ENCODE measurements at regions not wholly inside any gene's neighbourhood (a gene's known extent, or its start where the extent isn't known, plus 50 kb on each side); places are given as distances from the start of the nearest gene placed in this dataset.
"Not testable (repeated sequence)": the region's sequence is repeated elsewhere in the genome, so short reads cannot be mapped to it uniquely, and the experiment has no call there.

- not testable (repeated sequence) for DNase-seq (ENCODE audit: low read depth in 2 of 2, low spot score in 1 of 2)
These were observed 275.2 kb downstream of the LIPI start for GRCh38 chr21:13935396-13936032.

DNA sequence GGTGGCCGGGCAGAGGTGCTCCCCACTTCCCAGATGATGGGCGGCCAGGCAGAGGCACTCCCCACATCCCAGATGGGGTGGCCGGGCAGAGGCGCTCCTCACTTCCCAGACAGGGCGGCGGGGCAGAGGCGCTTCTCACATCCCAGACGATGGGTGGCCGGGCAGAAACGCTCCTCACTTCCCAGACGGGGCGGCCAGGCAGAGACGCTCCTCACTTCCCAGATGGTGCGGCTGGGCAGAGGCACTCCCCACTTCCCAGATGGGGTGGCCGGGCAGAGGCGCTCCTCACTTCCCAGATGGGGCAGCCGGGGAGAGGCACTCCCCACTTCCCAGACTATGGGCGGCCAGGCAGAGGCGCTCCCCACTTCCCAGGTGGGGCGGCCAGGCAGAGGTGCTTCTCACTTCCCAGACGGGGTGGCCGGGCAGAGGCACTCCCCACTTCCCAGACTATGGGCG lies 275.8 kb downstream of the LIPI start:
- not testable (repeated sequence) for DNase-seq (ENCODE audit: low read depth in 2 of 2, low spot score in 1 of 2)

GRCh38 chr21:13923175-13923574 lies 287.6 kb downstream of the LIPI start:
- DNase-seq (ENCODE audit: low read depth in 2 of 2, low spot score in 1 of 2), result not testable (repeated sequence)

- DNase-seq (ENCODE audit: low read depth in 2 of 2, low spot score in 1 of 2), result not testable (repeated sequence)
These were observed 289.3 kb downstream of the LIPI start for GRCh38 chr21:13921455-13921854.

DNA sequence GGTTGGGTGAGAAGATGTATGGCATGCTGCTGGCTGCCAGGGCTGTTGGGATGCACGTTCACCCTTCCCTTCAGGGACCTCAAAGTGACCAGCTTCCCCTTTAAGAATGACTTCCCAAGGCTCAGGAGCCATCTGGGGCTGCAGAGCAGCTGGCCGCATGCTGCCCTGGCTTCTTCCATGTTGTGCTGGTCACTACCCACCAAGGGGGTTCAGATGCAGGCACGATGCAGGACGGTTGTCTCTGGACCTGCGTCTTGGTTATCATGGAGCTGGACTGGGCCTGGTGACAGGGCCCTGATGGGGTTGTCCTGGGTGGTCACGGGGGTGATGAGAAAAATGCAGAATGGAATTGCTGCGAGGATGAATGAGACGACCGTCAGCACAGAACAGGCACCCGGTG lies 297.8 kb downstream of the POTED start:
- DNase-seq (ENCODE audit: low read depth in 2 of 2, low spot score in 1 of 2), result not testable (repeated sequence)

- DNase-seq (ENCODE audit: low read depth in 2 of 2, low spot score in 1 of 2), result not testable (repeated sequence)
These were observed 287.1 kb downstream of the POTED start for GRCh38 chr21:13896596-13897247.

- DNase-seq (ENCODE audit: low read depth in 2 of 2, low spot score in 1 of 2), result not testable (repeated sequence)
These were observed 284.0 kb downstream of the POTED start for GRCh38 chr21:13893617-13894016.

DNA sequence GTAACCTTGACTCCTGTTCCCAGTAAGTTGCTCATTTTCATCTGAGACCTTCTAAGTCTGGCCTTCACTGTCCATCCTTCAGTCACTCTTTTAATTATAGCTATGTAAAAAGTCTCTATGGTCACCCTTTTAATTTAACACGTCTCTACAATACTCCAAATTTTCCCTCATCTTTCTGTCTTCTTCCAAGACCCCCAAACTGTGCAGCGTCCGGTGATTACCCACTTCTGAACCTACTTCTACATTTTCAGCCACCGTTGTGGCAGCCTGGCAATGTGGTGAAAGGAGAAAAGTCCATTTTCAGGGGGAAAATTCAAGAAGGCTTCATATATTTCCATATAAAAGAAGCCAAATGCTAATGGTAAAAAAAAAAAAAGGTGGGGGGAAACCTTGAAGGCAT lies 283.4 kb downstream of the POTED start:
- not testable (repeated sequence) for DNase-seq (ENCODE audit: low read depth in 2 of 2, low spot score in 1 of 2)

- DNase-seq (ENCODE audit: low read depth in 2 of 2, low spot score in 1 of 2), result not testable (repeated sequence)
These were observed 282.7 kb downstream of the POTED start for GRCh38 chr21:13892146-13892751.

- DNase-seq (ENCODE audit: low read depth in 2 of 2, low spot score in 1 of 2), result not testable (repeated sequence)
These were observed 279.6 kb downstream of the POTED start for GRCh38 chr21:13889176-13889575.

DNA sequence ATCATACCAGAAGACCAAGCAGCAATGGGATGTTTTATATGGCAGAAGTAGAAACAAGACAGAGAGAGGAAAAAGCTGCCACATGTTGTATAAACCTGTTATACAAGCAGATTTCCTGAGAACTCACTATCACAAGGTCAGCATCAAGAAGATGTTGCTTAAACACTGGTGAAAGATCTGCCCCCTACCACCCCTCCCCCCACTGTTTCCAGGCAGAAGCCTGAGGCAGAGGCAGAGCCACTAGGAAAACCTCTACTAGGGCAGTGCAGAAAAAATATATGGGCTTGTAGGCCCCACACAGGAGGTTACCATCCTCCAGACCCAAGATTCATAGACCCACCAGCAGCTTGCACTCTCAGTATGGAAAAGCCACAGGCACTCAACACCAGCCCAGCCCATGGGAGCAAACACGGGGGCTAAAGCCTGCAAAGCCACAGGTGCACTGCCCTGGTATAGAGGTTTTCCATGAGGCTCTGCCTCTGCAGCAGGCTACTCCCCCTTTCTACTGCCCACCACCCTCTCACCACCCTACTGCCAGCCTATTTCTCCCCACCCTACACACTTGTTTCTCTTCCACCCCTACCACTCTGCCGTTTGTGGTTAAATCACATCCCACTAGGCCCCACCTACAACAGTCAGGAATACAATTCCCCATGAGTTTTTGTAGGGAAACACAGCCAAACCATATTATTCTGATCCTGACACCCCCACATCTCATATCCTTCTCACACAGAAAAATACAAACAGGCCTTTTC lies 274.2 kb downstream of the POTED start:
- not testable (repeated sequence) for DNase-seq (ENCODE audit: low read depth in 2 of 2, low spot score in 1 of 2)

DNA sequence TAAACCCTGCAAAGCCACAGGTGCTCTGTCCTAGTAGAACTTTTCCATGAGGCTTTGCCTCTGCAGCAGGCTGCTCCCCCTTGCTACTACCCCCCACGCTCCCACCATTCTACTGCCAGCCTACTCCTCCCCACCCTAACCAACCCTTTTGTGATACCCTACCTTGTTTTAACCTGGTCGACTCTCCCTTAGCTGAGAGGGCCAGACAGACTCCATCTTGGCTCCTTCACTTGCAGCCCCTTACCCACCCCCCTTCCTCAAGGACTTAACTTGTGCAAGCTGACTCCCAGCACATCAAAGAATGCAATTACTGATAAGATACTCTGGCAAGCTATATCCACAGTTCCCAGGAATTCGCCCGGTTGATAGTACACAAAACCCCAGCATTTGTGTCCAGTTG lies 267.9 kb downstream of the POTED start:
- DNase-seq (ENCODE audit: low read depth in 2 of 2, low spot score in 1 of 2), result not testable (repeated sequence)

DNA sequence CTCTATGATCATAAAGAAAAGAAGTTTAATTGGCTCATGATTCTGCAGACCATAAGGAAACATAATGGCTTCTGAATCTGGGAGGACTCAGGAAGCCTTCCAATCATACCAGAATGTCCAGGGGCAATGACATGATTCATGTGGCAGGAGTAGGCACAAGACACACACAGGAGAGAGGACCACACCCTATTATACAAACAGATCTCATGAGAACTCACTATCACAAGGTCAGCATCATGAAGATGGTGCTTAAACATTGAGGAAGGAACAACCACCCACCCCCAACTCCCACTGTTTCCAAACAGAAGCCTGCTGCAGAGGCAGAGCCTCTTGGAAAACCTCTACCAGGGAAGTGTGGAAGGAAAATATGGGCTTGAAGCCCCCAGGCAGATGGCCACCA lies 267.4 kb downstream of the POTED start:
- DNase-seq (ENCODE audit: low read depth in 2 of 2, low spot score in 1 of 2), result not testable (repeated sequence)

DNA sequence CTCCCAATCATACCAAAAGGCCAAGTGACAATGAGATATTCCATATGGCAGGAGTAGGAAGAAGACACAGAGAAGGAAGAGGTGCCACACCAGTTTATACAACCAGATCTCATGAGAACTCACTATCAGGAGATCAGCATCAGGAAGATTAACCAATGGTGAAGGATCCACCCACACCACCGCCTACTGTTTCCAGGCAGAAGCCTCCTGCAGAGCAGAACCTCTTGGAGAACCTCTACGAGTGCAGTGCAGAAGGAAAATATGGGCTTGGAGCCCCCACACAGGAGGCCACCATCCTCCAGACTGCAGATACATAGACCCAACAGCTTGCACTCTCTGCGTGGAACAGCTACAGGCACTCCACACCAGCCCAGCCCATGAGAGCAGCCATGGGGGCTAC lies 264.4 kb downstream of the POTED start:
- DNase-seq (ENCODE audit: low read depth in 2 of 2, low spot score in 1 of 2), result not testable (repeated sequence)

- no peak for DNase-seq (ENCODE audit: low read depth in 2 of 2, low spot score in 1 of 2)
These were observed 245.1 kb downstream of the POTED start for GRCh38 chr21:13854638-13855037.

DNA sequence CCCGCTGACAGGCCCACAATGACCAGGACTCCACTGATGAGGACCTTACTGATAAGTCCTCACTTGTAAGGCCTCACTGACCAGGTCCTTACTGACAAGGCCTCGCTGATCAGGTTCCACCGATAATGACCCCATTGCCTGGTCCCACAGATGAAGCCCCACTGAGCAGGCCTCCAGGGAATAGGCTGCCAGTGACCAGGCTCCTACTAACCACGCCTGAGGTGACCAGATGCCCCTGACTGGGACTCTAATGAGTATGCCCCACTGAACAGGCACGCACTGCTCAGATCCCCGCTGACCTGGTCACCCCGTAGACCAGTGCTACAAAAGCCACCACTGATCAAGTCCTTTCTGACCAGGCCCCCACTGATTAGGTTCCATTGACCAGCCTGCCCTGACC lies 241.2 kb downstream of the POTED start:
- DNase-seq (ENCODE audit: low read depth in 2 of 2, low spot score in 1 of 2), result not testable (repeated sequence)

DNA sequence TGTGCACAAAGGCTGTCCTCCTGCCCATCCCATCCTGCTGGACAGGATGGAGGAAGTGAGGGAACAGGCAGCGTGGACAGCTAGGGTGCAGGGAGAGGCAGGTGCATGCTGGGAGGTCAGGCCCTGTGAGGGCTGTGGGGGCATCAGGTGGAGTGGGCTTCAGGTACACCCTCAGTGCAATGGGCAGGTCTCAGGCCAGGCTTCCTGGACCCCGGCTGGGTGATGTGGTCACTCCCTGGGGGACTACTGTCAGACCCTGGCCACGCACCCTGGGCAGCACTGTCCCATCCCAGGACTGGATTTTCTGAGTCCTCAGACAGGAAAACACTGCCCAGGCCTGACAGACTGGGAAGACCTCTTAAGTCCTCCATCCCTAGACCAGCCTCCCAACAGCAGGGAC lies 239.9 kb downstream of the POTED start:
- DNase-seq (ENCODE audit: low read depth in 2 of 2, low spot score in 1 of 2), result not testable (repeated sequence)

DNA sequence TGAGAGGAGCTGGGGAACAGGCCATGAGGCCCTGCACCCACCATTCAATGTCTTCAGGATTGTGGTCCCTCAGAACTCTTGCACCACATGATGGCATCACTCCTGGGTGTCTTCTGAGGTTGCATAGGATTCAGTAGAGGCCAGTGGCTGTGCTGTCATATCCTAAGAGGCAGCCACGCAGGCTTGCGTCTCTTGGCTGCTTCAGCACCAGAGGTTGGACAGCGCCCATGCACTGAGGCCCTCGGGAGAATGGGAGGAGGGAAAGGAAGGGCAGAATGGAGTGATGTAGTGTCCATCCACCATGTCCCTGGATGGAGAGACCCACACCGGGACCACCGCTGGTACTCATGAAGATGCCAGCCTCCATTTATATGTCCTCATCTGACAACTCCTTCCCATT lies 237.1 kb downstream of the POTED start:
- DNase-seq (ENCODE audit: low read depth in 2 of 2, low spot score in 1 of 2), result not testable (repeated sequence)

DNA sequence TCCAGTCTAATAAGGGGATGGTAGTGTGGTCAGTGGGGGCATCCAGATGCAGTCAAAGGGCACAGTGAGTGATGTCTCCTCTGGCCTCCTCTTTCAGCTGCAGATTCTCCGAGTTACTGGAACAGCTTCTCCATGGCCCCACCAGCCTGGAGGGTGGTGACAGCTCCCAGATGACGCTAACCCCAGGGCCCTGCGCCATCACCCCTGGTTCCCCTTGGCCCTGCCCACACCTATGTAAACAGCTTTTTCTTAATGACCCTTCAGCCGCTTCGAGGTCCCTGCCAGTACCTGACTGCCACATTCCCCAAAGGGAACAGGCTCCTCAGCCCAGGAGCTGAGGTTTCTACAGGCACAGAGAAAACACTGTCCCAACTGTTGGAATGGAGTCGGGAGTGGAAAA lies 235.0 kb downstream of the POTED start:
- DNase-seq (ENCODE audit: low read depth in 2 of 2, low spot score in 1 of 2), result not testable (repeated sequence)

GRCh38 chr21:13843081-13843480 lies 233.5 kb downstream of the POTED start:
- not testable (repeated sequence) for DNase-seq (ENCODE audit: low read depth in 2 of 2, low spot score in 1 of 2)

- not testable (repeated sequence) for DNase-seq (ENCODE audit: low read depth in 2 of 2, low spot score in 1 of 2)
These were observed 218.1 kb downstream of the POTED start for GRCh38 chr21:13827666-13828065.
